ENCODE measurements at regions not wholly inside any gene's neighbourhood (a gene's known extent, or its start where the extent isn't known, plus 50 kb on each side); places are given as distances from the start of the nearest gene placed in this dataset.

GRCh38 chr15:36335224-36335623 lies 244.2 kb upstream of the CDIN1 start:
- H3K9ac ChIP-seq (ENCODE audit: insufficient read depth in 1 of 2, low read depth in 2 of 2, low read length in 2 of 2), result no peak overlapping the region
- in situ Hi-C loops (cut with MboI), result no loop called here
- H3K4me1 ChIP-seq (replicated peaks in 1 of 2; ENCODE audit: control insufficient read depth in 2 of 2, insufficient read depth in 2 of 2, low read length in 2 of 2), result peaks cover 0 to 10% of the 10 kb centered on the region in 2 experiments; a peak in 2 of 5 replicates
- DNase-seq (ENCODE audit: extremely low read depth in 1 of 4, low spot score in 3 of 4) (no peak), ATAC-seq (no peak), FAIRE-seq (no peak)
- H3K4me3 ChIP-seq, result no peak overlapping the region
- intact Hi-C loops (cut with micrococcal nuclease), result no loop called here
- no peaks in the 10 kb centered on the region for H4K20me1 ChIP-seq (replicated peaks; ENCODE audit: control insufficient read depth, insufficient read depth, low read length)
- no peaks in the 10 kb centered on the region for H3K9me3 ChIP-seq (replicated peaks; ENCODE audit: control insufficient read depth, insufficient read depth, low read depth, low read length)
- H3K27ac ChIP-seq (ENCODE audit: extremely low read depth, low read depth, low read length), result no peak overlapping the region
- H3K4me2 ChIP-seq (ENCODE audit: insufficient read depth, low read length), result no peak overlapping the region
- no peaks in the 10 kb centered on the region for H3K36me3 ChIP-seq (ENCODE audit: control insufficient read depth, insufficient read depth, low read length)
- H2AFZ ChIP-seq (ENCODE audit: low read depth, low read length), result no peak overlapping the region
- no TSS peak for BruUV-seq (replicated peaks)
- WGBS (ENCODE audit: insufficient coverage, low coverage, missing lambda C conversion rate), result 42% methylated on average over 2 of the region's 2 CpGs
- ChIA-PET CTCF (ENCODE audit: low intra/inter-chr PET ratio) (no interaction called here), POLR2A (interaction anchor here (0.6 kb wide), 1 partner anchor 17 kb away, joined by 3 read pairs; no protein-coding TSS in a partner anchor)
- H3K9me1 ChIP-seq (ENCODE audit: control insufficient read depth, insufficient read depth, low read length), result no peaks in the 10 kb centered on the region
- no peaks in the 10 kb centered on the region for H3K27me3 ChIP-seq (ENCODE audit: control insufficient read depth in 2 of 2, insufficient read depth in 2 of 2, low read length in 2 of 2)
- no peaks in the 10 kb centered on the region for H3K79me2 ChIP-seq (ENCODE audit: control insufficient read depth, insufficient read depth, low read length)
- no peak for TF ChIP-seq ZBTB40 (IDR thresholded peaks at IDR 0.05)
- no peak for TF ChIP-seq ZBTB40 (CRISPR knock-in tag; IDR thresholded peaks at IDR 0.05)
- no peak for TF ChIP-seq ETS1 (conservative IDR thresholded peaks at IDR 0.05; ENCODE audit: control insufficient read depth, low read depth, low read length)
- no peak for TF ChIP-seq THRA (IDR thresholded peaks at IDR 0.05)
- no peak for TF ChIP-seq FOS (IDR thresholded peaks at IDR 0.05; ENCODE audit: extremely low read depth, insufficient read length)
- TF ChIP-seq EWSR1 (IDR thresholded peaks at IDR 0.05; ENCODE audit: borderline replicate concordance, low read depth, partially characterized antibody), result no peak
- no peak for TF ChIP-seq ZNF217 (CRISPR knock-in tag; IDR thresholded peaks at IDR 0.05)
